Caco-2 (cell line): ENCODE measurements at regions not wholly inside any gene's neighbourhood (a gene's known extent, or its start where the extent isn't known, plus 50 kb on each side); places are given as distances from the start of the nearest gene placed in this dataset.
A peak's percentile ranks its signal among the peaks of the same experiment; 100 is the strongest.

ENCODE experiments used
- BruUV-seq: library from RNA; stranded (reverse); fragments of 400-500 nt; replicated peaks from 2 replicates; lab custom pipeline; 2021; lab: Mats Ljungman, UMichigan
- CTCF ChIA-PET: fragments of 300-600 bp; sonication (Branson Sonifier 250); formaldehyde crosslinking; loops from one replicate; lab custom pipeline; 2022; ENCODE audit warnings: antibody characterized with exemption; lab: Charles Lee
- POLR2A ChIA-PET: fragments of 300-600 bp; sonication (Branson Sonifier 250); formaldehyde crosslinking; loops from one replicate; lab custom pipeline; 2022; ENCODE audit warnings: antibody characterized with exemption; lab: Charles Lee
- DNase-seq, 2 experiments: peaks; one replicate each; pipeline versions ENCODE4 v3.0.0 to v3.0.0-alpha.2; 2020 to 2022
- H3K27me3 ChIP-seq: replicated peaks from 2 replicates; pipeline ENCODE4 v1.6.0; 2011; ENCODE audit warnings: low read length; ENCODE audit not compliant: control insufficient read depth, insufficient read depth
- H3K36me3 ChIP-seq: 2 replicates; pipeline ENCODE4 v1.5.1; 2011; ENCODE audit warnings: low read length; ENCODE audit not compliant: control insufficient read depth, insufficient read depth
- H3K4me1 ChIP-seq: fragments of 250-450 bp; sonication (Bioruptor Pico); 2 replicates; pipeline ENCODE4 v1.5.1; 2020; ENCODE audit warnings: mild to moderate bottlenecking
- H3K4me3 ChIP-seq: 2 replicates; pipeline ENCODE4 v1.5.1; 2011; ENCODE audit warnings: low read depth, mild to moderate bottlenecking, control low read depth, low read length
- H3K9me3 ChIP-seq: fragments of 250-450 bp; sonication (Bioruptor Pico); 2 replicates; pipeline ENCODE4 v1.5.1; 2020; ENCODE audit warnings: mild to moderate bottlenecking, moderate library complexity
- H3K27ac Mint-ChIP-seq: one replicate; pipeline ENCODE4 v1.8.0; 2022; ENCODE audit warnings: mixed read lengths; ENCODE audit not compliant: unreplicated experiment
- H3K27me3 Mint-ChIP-seq: one replicate; pipeline ENCODE4 v1.8.0; 2022; ENCODE audit warnings: mixed read lengths; ENCODE audit not compliant: insufficient read depth, unreplicated experiment
- H3K36me3 Mint-ChIP-seq: one replicate; pipeline ENCODE4 v1.8.0; 2022; ENCODE audit warnings: mild to moderate bottlenecking, mixed read lengths; ENCODE audit not compliant: insufficient read depth, unreplicated experiment
- H3K4me1 Mint-ChIP-seq: one replicate; pipeline ENCODE4 v1.8.0; 2022; ENCODE audit warnings: low read depth, mixed read lengths; ENCODE audit not compliant: unreplicated experiment
- H3K4me3 Mint-ChIP-seq: one replicate; pipeline ENCODE4 v1.8.0; 2022; ENCODE audit warnings: mild to moderate bottlenecking, moderate library complexity, mixed read lengths; ENCODE audit not compliant: unreplicated experiment
- H3K9me3 Mint-ChIP-seq: one replicate; pipeline ENCODE4 v1.8.0; 2022; ENCODE audit warnings: mixed read lengths; ENCODE audit not compliant: unreplicated experiment
- intact Hi-C: fragments of 100-400 bp; cut with micrococcal nuclease; formaldehyde crosslinking; loops from one replicate; pipeline ENCODE4 v1.10.0; 2022; ENCODE audit not compliant: unreplicated experiment
- TF ChIP-seq, protein P1 (sequence below), 2 experiments: fragments of 200-600 bp in 1 of 2; IDR thresholded peaks; 1 replicate in 1 of 2; 2 replicates in 1 of 2; pipeline versions ENCODE4 v1.5.1 to v1.8.0; 2011 to 2022; ENCODE audit warnings: antibody characterized with exemption in 1 of 2, control low read depth in 1 of 2, inconsistent platforms in 1 of 2, low read depth in 1 of 2, low read length in 1 of 2, mild to moderate bottlenecking in 1 of 2, moderate library complexity in 1 of 2; ENCODE audit not compliant: insufficient read depth in 1 of 2, severe bottlenecking in 1 of 2, unreplicated experiment in 1 of 2

DNA sequence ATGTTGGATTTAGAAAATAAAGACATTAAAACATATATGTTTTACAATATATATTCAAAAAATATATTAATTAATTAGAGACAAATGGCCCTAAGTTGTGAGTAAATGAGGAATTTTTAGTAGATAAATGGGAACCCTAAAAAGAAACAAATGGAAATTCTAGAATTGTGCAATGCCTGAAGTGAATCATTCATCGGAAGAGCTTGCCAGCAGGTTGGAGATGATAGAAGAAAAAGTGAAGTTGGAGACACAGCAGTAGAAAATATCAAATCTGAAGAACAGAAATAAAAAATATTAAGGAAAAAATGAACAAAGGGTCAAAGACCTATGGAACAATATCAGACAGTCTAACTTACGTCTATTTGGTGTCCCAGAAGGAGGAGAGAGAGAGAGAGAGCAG, 109.4 kb upstream of the NEDD9 start:
- CTCF ChIA-PET = no interaction called here

DNA sequence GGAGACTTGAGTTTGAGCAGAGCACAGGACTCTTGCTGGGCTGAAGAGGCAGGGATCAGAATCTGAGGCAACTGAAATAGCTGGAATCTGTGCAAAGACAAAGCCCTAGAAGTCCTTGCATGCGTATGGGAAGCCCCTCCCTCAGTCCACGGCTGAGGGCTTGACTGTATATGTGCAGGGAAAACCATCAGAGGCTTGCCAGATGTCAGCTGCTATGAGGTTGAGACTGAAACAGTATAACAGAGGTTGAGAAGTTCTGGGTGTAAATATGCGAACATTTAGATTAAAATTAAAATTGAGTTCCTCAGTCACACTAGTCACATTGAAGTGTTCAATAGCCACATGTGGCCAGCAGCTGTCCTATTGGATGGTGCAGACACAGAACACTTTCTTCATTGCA, 108.8 kb upstream of the NEDD9 start:
- Mint-ChIP-seq H3K9me3 (peaks cover 33% of the 10 kb centered on the region), H3K4me3 (no peak overlapping the region), H3K4me1 (peaks cover 44% of the 10 kb centered on the region), H3K27ac (peak overlapping the region; percentile 92), H3K36me3 (no peaks in the 10 kb centered on the region), H3K27me3 (no peaks in the 10 kb centered on the region)
- TF ChIP-seq, protein P1, sequence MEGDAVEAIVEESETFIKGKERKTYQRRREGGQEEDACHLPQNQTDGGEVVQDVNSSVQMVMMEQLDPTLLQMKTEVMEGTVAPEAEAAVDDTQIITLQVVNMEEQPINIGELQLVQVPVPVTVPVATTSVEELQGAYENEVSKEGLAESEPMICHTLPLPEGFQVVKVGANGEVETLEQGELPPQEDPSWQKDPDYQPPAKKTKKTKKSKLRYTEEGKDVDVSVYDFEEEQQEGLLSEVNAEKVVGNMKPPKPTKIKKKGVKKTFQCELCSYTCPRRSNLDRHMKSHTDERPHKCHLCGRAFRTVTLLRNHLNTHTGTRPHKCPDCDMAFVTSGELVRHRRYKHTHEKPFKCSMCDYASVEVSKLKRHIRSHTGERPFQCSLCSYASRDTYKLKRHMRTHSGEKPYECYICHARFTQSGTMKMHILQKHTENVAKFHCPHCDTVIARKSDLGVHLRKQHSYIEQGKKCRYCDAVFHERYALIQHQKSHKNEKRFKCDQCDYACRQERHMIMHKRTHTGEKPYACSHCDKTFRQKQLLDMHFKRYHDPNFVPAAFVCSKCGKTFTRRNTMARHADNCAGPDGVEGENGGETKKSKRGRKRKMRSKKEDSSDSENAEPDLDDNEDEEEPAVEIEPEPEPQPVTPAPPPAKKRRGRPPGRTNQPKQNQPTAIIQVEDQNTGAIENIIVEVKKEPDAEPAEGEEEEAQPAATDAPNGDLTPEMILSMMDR (IDR thresholded peaks at IDR 0.05; ENCODE audit: insufficient read depth in 1 of 2, low read depth in 1 of 2, low read length in 1 of 2, severe bottlenecking in 1 of 2, unreplicated experiment in 1 of 2) = no peak
- Histone ChIP-seq H3K27me3 (no peaks in the 10 kb centered on the region), H3K9me3 (no peaks in the 10 kb centered on the region), H3K4me3 (no peak overlapping the region), H3K36me3 (no peaks in the 10 kb centered on the region), H3K4me1 (peaks cover 40% of the 10 kb centered on the region)
- ChIA-PET POLR2A (no interaction called here), CTCF (no interaction called here)
- DNase-seq = no peak
- intact Hi-C loops = loop anchor here (5.0 kb wide), 2 partner anchors 124 to 199 kb away; no protein-coding TSS in a partner anchor
- no TSS peak for BruUV-seq

More for the DNA sequence above, 109.4 kb upstream of the NEDD9 start:
- Histone ChIP-seq H3K4me1 (peaks cover 42% of the 10 kb centered on the region), H3K9me3 (no peaks in the 10 kb centered on the region), H3K27me3 (no peaks in the 10 kb centered on the region), H3K36me3 (no peaks in the 10 kb centered on the region), H3K4me3 (no peak overlapping the region)
- POLR2A ChIA-PET = no interaction called here
- DNase-seq = no peak
- TF ChIP-seq, protein P1 (IDR thresholded peaks at IDR 0.05; ENCODE audit: insufficient read depth in 1 of 2, low read depth in 1 of 2, low read length in 1 of 2, severe bottlenecking in 1 of 2, unreplicated experiment in 1 of 2) = no peak
- intact Hi-C loops = loop anchor here (5.0 kb wide), 2 partner anchors 125 to 200 kb away; no protein-coding TSS in a partner anchor
- H3K4me1 Mint-ChIP-seq = peaks cover 44% of the 10 kb centered on the region
- H3K9me3 Mint-ChIP-seq = peaks cover 33% of the 10 kb centered on the region
- H3K27ac Mint-ChIP-seq = peak overlapping the region; percentile 92
- no peaks in the 10 kb centered on the region for H3K36me3 Mint-ChIP-seq
- H3K27me3 Mint-ChIP-seq = no peaks in the 10 kb centered on the region
- BruUV-seq = no TSS peak
- no peak overlapping the region for H3K4me3 Mint-ChIP-seq

- Histone ChIP-seq H3K27me3 (no peaks in the 10 kb centered on the region), H3K9me3 (no peaks in the 10 kb centered on the region), H3K36me3 (no peaks in the 10 kb centered on the region), H3K4me3 (no peak overlapping the region), H3K4me1 (peaks cover 22% of the 10 kb centered on the region)
- intact Hi-C loops = no loop called here
- TF ChIP-seq, protein P1 (IDR thresholded peaks at IDR 0.05; ENCODE audit: insufficient read depth in 1 of 2, low read depth in 1 of 2, low read length in 1 of 2, severe bottlenecking in 1 of 2, unreplicated experiment in 1 of 2) = no peak
- ChIA-PET CTCF (no interaction called here), POLR2A (no interaction called here)
- no peak overlapping the region for H3K27ac Mint-ChIP-seq
- no peaks in the 10 kb centered on the region for H3K36me3 Mint-ChIP-seq
- H3K9me3 Mint-ChIP-seq = peaks cover 33% of the 10 kb centered on the region
- no TSS peak for BruUV-seq
- no peak for DNase-seq
- H3K4me1 Mint-ChIP-seq = peaks cover 33% of the 10 kb centered on the region
- H3K4me3 Mint-ChIP-seq = no peak overlapping the region
- H3K27me3 Mint-ChIP-seq = no peaks in the 10 kb centered on the region
These were observed 106.9 kb upstream of the NEDD9 start for GRCh38 chr6:11339380-11339779.
